Stimulated activated CD4-positive, alpha-beta T cell treated with anti-CD3 and anti-CD28 coated beads, Interleukin-1b, Interleukin-23, amount 100 ng/mL, for 48 hours (primary cell): ENCODE measurements at regions not wholly inside any gene's neighbourhood (a gene's known extent, or its start where the extent isn't known, plus 50 kb on each side); places are given as distances from the start of the nearest gene placed in this dataset.
"Not testable (repeated sequence)": the region's sequence is repeated elsewhere in the genome, so short reads cannot be mapped to it uniquely, and the experiment has no call there.

Experiments used
- DNase-seq: peaks from one replicate; pipeline ENCODE4 v3.0.0-alpha.2; 2020

DNA sequence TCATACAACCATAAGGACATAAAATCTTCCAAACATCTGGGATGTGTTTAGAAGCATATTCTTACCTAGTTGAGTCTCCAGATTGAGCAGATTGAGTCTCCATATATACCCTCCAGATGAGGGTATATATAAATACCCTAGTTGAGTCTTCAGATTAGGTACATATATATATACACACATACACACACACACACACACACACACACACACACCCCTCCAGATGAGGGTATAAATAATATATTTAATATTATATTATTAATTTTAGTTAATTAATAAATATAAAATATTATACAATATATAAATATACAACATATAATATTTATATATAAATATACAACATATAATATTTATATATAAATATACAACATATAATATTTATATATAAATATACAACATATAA lies 2219.1 kb downstream of the PCDH7 start:
- not testable (repeated sequence) for DNase-seq

- no peak for DNase-seq
Observed at GRCh38 chr4:32950866-32951265, 2230.7 kb downstream of the PCDH7 start.

DNA sequence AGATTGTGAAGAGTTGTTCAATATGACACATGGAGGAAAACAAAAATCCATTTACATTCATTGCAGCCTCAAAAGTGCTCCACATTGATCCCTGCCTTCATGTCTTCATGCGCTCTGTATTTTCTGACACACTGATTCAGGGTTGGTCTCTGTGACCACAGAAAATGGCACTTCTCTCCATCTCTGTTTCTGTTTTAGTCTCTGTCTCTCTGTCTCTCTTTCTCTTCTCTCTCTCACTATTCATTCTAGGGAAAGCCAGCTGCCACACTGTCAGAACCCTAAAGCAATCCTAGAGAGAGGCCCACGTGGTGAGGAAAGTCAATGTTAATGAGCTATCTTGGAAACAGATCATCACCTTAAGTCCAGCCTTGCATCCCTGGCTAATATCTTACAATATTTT lies 2238.4 kb downstream of the PCDH7 start:
- no peak for DNase-seq

DNA sequence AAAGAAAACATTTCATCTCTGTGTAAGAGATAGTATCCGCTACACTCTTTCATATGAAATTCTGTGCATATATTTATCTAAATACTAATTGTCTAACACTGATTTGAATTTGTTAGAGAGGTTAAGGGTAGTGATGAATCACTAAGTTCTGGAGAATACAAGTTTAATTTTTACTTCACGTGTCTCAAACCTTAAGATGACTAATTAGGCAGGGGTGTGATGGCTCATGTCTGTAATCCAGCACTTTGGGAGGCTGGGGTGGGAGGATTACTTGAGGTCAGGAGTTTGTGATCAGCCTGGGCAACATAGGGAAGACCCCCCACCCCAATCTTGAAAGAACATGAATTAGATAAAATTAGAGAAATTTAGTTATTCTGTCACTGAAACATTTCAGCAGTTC lies 2241.9 kb downstream of the PCDH7 start:
- no peak for DNase-seq

GRCh38 chr4:32985256-32985655 lies 2265.1 kb downstream of the PCDH7 start:
- DNase-seq = no peak

DNA sequence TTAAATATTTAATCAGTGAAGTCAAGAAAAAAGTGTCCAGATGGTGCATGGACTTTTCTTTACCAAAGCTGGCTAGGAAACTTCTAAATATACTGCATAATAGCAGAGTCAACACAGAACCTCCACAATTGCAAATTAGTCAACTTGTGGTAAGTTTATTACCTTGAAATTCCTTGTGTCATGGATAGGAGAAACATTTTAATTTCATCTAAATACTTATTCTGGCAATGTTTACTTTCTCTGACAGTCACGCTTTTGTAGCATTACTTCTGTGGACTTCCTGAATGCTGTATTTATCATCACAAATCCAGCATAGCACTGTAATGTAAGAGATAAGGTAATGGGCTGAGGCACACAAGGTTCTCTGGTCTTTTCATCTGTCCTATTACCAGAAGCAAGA lies 2266.1 kb downstream of the PCDH7 start:
- DNase-seq = no peak

DNA sequence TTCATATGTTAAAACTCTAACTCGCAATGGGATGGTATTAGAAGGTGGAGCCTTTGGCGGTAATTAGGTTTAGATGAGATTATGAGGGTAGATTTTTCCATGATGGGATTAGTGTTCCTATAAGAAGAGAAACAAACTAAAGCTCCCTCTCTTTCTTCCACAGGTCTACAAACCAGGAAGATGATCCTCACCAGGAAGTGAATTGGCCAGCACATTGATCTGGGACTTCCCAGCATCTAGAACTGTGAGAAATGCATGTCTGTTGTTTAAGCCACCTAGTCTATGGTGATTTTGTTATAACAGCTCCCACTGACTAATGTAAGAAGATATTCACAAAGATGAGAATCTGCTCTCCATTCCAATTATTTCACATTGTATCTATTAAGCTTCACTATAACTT lies 2266.9 kb downstream of the PCDH7 start:
- DNase-seq = no peak

DNA sequence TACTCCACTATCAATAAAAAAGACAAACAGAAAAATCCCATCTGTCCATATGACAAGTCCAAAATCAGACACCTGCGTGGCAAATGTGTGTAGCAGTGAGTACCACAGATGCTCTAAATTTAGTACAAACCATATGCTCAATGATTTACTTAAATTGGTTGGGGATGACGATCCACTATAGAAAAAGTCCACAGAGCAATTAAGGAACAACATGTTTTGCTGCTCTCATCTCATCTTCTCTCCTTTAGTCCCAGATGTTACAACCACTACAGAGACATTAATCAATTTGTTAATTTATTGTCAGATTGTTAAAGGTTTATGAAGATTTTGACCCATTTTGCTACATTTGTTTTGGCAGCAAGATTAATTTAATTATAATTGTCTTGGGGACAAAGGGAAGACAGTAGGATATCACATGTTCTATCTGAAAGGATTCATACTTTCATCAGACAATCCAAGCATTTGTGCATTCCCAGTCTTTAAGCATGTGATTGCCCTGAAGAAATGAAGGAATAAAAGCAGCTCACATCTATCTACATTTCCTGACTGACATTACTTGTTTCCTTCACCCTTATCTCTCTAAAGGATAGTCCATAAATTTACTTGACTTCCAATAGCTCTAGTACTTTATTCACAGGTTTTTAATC lies 2268.1 kb downstream of the PCDH7 start:
- DNase-seq = no peak

DNA sequence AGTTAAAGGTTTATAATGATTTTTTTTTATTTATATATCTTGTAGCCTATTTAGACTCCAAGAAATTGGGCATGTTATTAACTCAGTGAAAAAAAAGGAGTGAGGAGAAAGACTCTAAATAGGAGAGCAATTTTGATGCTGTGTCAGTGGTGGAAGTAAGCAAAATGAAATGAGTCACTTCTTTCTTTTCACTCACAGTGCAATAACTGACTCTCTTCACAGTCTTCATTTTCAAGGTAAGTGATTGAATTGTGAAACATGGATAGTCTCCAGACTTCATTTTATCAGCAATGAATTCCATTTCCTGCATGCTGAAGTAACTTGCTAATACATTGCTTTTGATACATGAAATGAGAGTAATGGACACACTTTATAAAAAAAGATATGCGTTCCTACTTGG lies 2271.5 kb downstream of the PCDH7 start:
- no peak for DNase-seq

DNA sequence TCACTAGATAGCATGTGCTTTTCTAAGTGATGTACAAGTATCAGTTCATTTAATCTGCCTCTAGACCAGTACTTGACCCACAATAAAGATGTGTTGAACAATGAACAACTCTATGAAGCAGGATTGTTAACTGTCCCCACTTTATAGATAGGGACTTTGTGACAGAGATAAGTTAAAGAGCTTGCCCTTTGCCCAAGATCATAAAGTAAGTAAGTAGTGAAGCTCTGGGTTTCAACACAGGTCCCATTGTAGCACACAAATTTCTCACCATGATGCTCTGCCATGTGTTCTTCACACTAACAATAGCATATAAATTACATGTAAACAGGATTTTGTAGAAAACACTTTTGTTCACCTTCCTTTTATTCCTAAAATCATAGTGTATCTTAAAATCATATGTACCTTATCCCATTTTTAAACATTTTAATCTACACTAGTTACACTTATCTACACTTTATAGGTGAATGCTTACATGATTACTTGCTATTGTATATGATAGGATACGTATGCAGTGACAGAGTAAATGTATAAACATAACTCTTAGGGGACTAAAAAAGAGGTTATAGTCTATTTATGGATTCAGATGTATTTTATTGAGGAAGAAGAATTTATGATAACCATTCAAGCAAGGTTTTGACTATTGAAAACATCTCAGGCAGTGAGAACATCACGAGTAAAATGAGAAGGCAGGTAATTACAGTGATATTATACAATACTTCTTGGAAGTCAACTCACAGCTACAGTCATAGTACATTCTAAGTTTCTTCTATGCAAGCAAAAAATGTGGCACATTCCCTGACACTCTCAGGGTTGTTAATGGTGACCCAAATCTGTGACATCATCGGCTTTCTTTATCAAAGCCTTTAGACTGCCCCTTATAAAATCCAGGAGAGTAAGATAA lies 2275.1 kb downstream of the PCDH7 start:
- no peak for DNase-seq

- DNase-seq = no peak
Observed at GRCh38 chr4:33013282-33013681, 2293.1 kb downstream of the PCDH7 start.

GRCh38 chr4:33025236-33025635 lies 2305.1 kb downstream of the PCDH7 start:
- no peak for DNase-seq

DNA sequence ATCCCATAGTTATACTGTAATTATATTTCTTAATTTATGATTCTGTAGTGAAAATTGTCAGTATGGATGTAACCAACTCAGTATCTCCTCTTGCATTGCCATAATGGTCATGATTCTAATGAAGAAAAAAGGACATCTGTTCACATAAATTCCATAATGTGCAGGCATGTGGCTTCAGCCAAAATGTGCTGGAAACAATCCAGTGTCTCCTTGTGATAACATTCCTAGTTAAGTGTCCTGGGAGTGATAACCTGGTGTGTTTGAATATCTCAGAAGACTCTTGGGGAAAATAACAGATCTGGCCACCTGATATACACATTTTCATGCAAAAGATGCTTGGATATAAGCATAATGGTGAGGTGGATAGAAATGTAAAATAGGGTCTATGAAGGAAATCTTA lies 2309.8 kb downstream of the PCDH7 start:
- no peak for DNase-seq

- no peak for DNase-seq
Observed at GRCh38 chr4:33031328-33031727, 2311.2 kb downstream of the PCDH7 start.

DNA sequence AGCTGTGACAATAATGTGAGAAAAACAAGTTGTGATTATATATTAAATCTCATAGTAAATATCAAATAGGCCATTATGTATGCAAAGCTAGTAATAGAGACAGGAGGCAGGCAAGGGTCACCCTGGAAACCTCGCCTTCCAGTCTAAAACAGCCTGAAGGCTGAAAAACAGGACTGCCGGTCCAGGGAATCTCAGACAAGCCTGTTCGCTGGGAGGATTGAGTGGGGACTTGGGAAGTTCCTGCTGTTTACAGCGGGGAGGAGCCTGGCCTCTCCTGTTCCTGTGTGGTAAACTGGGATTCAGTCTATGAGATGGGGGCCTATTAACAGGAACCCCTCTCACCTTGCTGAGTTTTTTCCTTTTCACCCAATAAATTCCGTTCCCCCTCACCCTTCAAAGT lies 2317.3 kb downstream of the PCDH7 start:
- DNase-seq = no peak

DNA sequence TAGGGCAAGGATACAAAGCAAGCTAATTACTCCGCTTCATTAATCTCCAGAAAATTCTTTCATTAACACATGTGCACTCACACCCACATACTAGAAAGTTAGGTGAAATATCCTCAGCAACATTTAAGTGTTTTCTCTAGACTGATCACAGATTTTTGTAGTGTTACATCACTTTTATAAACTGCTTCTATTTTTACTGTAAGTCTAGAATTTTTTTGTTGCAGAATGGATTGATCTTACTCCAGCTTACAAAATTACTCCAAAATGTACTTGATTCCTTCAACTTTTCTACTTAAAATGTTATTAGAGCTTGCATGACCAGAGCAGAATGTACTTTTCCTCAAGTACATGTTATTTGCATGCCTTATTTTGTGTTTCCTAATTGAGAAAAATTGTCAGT lies 2325.2 kb downstream of the PCDH7 start:
- DNase-seq = no peak

GRCh38 chr4:33052241-33052640 lies 2332.1 kb downstream of the PCDH7 start:
- no peak for DNase-seq

- DNase-seq = no peak
Observed at GRCh38 chr4:33054161-33054560, 2334.0 kb downstream of the PCDH7 start.

DNA sequence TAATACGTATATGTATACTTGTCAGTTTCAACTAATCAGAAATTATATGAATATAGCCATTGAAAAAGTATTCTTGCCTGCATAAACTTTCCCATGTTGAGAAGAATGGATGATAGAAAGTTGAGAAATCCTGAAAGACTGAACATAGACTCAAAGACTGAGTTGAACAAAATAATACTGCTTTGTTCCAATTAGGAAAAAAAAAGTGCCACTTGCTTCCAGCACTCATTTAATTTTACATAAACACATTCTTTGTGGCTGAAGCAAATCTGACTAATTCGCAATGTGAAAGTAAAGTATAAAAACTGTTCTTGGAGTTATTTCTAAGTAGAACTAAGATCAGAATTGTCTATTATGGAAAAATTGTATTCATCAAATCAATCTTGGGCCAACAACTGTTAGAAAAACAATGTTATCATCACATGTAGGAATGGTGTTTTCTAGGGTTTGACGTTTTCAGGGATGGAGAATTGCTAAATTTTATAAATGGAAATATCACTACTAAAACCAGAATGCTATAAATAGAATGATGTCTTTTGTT lies 2334.6 kb downstream of the PCDH7 start:
- no peak for DNase-seq

DNA sequence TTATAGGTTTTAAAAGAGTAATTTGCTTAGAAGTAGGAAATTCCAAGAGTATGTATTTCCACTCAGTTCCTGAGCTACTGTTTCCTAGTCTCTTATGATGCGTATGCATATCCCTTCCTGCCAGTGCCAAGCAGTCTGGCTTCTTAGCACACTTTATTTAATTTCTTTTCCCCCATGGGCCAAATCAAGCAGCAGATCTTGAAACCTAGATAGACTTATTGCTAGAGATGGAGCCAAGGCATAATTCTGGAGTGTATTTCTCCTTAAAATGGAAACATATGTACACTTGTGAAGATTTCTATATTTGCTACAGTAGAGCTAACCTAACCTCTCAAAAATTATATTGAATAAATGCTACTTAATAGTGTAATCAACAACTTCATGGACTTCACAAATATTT lies 2337.6 kb downstream of the PCDH7 start:
- DNase-seq = no peak

DNA sequence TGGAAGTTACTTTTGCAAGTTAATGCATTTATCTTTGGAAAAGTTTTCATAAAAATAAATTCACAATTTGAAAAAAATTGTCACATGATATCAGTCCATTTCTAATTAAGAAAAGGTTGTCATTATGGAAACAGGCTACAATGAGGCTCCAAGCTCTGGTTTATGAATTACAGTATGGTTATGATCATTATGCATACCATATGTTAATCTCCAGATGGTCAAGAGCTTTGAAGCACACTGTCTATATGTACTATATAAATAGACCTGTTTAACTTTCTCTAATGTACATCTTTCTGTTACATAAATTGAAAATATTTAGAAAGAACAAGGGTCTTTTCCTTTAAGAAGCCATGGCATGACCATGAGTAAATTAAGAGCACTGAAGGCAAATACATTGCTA lies 2338.8 kb downstream of the PCDH7 start:
- no peak for DNase-seq

- DNase-seq = no peak
Observed at GRCh38 chr4:33060674-33061542, 2340.7 kb downstream of the PCDH7 start.

DNA sequence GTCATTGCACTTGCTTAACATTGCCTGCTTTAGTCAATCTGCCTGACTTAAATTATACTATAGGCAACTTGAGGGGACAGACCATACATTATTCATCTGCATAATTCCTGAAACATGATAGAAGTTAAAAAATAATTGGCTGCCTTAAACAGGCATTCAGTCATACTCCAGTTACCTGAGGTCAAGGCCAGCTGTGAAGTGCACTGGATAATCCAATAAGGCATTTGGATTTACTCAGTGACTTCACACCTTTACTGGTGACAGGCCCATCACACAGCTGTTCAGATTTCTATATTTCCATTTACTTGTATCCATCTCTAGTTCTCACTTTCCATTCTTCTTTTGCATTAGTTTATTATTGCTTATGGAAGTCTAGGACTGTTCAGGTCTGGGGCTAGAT lies 2341.6 kb downstream of the PCDH7 start:
- no peak for DNase-seq
